T-helper 2 cell treated with Interferon-gamma antibody and Interleukin-4, amounts not matched to agents 5 μg/mL and 100 μg/mL, for 36 hours (primary cell): ENCODE measurements at regions not wholly inside any gene's neighbourhood (a gene's known extent, or its start where the extent isn't known, plus 50 kb on each side); places are given as distances from the start of the nearest gene placed in this dataset.
"Not testable (repeated sequence)": the region's sequence is repeated elsewhere in the genome, so short reads cannot be mapped to it uniquely, and the experiment has no call there.

Source experiments
- DNase-seq: peaks from one replicate; pipeline ENCODE4 v3.0.0; 2021; ENCODE audit warnings: low spot score
- H3K27ac Mint-ChIP-seq: one replicate; pipeline ENCODE4 v1.8.0; 2021; ENCODE audit warnings: mild to moderate bottlenecking, mixed read lengths
- H3K27me3 Mint-ChIP-seq: one replicate; pipeline ENCODE4 v1.8.0; 2021; ENCODE audit warnings: low read depth, mixed read lengths
- H3K36me3 Mint-ChIP-seq: one replicate; pipeline ENCODE4 v1.8.0; 2021; ENCODE audit warnings: low read depth, mixed read lengths
- H3K4me1 Mint-ChIP-seq: one replicate; pipeline ENCODE4 v1.8.0; 2021; ENCODE audit warnings: low read depth, mixed read lengths
- H3K4me3 Mint-ChIP-seq: one replicate; pipeline ENCODE4 v1.8.0; 2022; ENCODE audit warnings: mild to moderate bottlenecking, moderate library complexity, mixed read lengths
- H3K9me3 Mint-ChIP-seq: one replicate; pipeline ENCODE4 v1.8.0; 2021; ENCODE audit warnings: mixed read lengths

DNA sequence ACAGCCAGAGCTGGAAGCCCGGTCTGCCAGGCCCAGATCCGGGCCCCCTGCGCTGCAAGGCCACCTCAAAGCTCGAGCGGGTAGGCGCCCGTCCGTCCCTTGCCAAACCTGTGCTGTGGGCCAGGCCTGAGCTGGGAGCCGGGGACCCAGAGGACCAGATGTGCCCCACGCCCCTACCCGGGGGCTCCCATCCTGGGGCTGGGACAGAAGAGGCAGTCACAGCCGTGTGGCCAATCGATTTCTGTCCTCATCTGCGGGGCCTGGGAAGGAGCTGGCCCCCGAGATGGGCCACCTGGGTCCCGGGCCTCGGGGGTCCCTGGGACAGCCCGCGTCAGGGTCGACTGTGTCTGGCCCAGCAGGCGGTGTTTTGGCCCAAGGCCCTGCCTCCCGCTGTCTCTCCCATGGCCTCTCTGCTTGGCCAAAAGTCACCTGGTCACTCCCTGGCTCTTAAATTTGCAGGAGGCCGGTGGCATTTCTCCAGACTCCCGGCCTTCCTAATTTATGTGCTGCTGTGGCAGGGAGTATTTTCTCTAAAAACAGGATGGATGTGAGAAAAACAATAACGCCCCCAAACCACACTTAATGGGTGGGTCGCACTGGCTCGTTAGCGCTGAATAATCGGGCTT, 63.8 kb downstream of the UNCX start:
- no peak for DNase-seq
- Mint-ChIP-seq H3K4me3 (no peak overlapping the region), H3K27me3 (peaks cover 4% of the 10 kb centered on the region), H3K4me1 (no peaks in the 10 kb centered on the region), H3K9me3 (no peaks in the 10 kb centered on the region), H3K27ac (no peak overlapping the region), H3K36me3 (no peaks in the 10 kb centered on the region)

DNA sequence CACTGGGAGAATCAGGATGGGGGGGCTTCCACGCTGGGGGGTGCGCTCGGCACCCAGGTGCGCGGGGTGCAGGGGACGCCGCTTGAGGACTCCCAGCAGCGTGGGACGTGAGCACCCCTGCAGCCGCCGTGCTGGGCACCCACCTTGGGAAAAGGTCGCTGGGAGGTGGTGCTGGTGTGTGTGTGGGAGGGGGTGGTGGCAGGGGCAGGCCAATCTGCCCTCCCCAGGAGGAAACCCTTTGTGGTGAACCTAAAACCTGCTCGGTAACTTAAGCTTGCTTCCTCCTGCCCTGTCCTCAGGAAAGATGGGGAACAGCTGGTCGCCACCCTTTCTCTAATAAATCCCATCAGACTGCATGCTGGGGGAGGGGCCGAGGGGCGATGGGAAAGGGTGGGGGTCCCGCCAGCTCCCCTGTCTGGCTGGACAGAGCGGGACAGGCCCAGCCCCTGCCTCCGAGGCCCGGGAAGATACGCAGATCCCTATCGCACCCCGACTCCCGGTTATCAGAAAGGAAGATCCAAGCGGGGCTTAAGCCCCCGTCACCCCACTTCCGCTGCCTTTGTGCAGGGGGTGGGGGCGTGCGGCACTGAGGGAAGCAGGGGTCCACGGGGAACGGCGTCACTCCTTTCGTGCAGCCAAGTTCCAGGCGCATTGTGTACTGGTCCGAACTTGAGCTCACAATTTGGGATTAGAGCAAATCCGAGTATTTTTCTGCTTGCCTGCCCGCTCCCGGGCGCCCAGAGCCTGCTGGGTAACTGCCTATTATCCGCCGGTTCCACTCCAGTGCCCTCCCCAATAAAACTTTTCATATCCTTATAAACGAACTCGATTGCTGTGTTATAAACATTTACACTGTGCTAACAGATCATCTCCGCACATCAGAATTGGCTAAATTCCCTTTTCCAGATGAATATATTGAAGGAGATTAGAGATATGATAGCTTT, 64.6 kb downstream of the UNCX start:
- H3K4me3 Mint-ChIP-seq = no peak overlapping the region
- no peak overlapping the region for H3K27ac Mint-ChIP-seq
- no peaks in the 10 kb centered on the region for H3K4me1 Mint-ChIP-seq
- no peaks in the 10 kb centered on the region for H3K27me3 Mint-ChIP-seq
- H3K36me3 Mint-ChIP-seq = no peaks in the 10 kb centered on the region
- H3K9me3 Mint-ChIP-seq = no peaks in the 10 kb centered on the region
- DNase-seq = no peak

DNA sequence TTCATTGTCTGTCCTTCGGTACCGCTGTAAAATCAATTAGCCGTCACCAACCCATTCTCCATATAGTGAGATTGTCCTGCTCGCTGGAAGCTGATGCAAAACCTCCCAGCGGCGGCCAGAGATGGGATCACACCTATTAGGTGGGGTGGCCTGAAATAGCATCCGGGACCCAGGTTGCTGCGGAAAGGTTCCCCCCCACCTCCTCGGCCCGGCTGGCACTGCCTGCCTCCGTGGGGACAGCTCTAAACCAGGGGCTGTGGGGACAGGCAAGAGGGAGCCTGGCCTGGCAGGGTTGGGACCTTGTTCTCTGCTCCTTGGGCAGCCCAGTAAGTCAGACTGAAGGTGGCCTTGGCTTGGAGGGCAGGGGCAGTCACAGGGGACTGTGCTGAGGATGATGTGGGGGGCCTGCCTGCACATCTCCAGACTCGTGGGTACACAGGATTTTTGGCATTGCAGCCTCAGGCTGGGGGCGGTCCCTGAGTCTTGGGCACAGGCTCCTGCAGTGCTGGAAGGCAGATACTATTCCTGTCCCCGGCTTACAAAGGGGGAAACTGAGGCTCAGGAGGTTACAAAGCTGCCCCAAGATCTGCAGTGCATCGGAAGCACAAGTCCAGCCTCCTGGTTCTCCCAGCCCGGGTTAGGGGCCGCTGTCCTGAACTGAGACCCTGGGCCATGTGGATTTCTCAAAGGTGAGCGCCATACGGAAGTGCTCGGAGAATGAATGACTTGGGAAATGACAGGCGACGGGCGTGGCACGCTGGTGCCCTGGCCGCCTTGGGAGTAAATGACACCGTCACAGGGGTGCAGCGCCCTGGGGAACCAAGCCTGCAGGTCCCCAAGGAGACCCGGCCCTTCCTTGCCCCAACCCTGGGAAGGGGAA, 65.6 kb downstream of the UNCX start:
- H3K27ac Mint-ChIP-seq = no peak overlapping the region
- H3K27me3 Mint-ChIP-seq = no peaks in the 10 kb centered on the region
- H3K4me3 Mint-ChIP-seq = no peak overlapping the region
- DNase-seq = no peak
- H3K9me3 Mint-ChIP-seq = no peaks in the 10 kb centered on the region
- no peaks in the 10 kb centered on the region for H3K4me1 Mint-ChIP-seq
- no peaks in the 10 kb centered on the region for H3K36me3 Mint-ChIP-seq

DNA sequence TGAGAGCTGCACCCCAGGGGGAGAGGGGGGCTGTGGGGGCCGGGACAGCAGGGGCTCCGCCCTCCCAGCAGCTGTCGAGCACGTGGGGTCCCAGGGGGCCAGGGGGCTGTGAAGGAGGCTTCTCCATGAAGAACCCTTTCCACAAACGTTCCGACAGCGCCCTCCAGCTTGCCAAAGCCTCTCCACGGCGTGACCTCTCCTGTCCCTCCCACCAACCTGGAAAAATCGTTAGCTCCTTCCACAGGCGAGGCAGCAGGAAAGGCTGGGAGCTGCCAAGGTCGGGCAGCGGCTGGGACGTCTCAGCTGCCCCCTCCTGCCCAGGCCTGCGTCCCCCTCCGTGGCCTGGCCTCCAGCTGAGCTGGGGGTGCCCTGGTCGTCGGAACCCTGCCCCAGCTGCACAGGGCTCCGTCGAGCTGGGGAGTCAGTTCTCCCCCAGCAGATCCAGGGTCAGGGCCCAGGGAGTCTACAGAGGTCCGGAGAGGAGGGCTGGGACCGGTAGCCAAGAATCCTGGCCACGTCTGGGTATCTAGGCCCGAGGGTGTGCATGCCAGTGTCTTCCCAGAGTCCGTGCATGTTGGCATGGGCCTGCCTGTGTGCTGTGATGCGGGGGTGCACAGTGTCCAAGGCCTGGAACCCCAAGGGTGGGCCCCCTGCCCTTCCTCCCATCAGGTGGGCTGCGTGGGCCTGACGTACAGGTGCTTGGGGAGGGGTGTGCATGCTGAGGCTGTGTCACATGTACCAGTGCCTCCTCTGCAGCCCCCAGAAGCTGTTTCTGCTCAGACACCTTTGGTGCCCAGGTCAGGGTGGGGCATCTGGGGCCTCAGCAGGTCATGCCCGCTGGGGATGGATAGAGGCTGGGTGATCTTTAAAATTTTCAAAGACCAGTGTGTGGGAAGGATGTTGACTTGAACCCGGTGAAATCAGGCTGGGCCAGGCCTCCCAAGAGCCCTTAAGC, 66.5 kb downstream of the UNCX start:
- H3K4me1 Mint-ChIP-seq = no peaks in the 10 kb centered on the region
- no peaks in the 10 kb centered on the region for H3K27me3 Mint-ChIP-seq
- H3K9me3 Mint-ChIP-seq = no peaks in the 10 kb centered on the region
- H3K4me3 Mint-ChIP-seq = no peak overlapping the region
- no peak for DNase-seq
- no peak overlapping the region for H3K27ac Mint-ChIP-seq
- H3K36me3 Mint-ChIP-seq = no peaks in the 10 kb centered on the region

DNA sequence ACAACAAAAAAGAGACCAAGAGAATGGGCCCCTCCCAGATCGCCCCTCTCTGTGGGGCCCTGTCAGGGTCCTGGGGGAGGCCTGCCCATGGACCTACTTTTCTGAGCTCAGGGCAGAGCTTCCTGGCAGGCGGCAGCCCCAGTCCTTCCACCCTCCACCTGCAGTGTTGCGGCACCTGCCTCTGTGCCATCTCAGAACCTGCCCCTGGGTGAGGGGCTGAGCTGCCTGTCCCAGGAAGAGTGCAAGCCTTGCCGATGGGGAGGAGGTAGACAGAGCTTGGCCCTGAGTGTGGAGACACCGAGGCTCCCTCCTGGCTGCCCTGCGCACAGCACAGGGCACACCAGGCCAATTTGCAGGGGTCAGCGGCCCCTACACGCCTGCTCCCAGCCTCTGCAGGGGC, 67.5 kb downstream of the UNCX start:
- no peaks in the 10 kb centered on the region for H3K9me3 Mint-ChIP-seq
- H3K36me3 Mint-ChIP-seq = no peaks in the 10 kb centered on the region

DNA sequence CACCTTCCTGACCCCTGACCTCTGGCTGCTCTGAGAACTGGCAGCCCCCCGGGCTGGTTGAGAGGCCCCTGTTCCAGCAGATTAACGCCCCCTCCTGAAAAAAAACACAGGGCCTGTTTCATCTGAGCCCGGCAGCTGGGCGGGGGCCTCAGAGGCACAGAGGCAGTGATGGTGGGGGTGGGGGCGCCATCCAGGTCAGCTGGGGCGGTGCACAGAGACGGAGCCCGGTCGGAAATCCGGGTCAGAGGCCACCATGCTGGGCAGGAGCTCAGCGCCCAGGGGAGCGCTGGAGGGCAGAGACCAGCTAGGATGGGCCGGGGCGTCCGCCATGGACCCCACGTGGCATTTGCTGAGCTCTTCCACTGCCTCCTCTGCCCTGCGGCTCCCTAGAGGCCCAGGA, 68.0 kb downstream of the UNCX start:
- no peaks in the 10 kb centered on the region for H3K27me3 Mint-ChIP-seq
- no peak overlapping the region for H3K4me3 Mint-ChIP-seq
- no peaks in the 10 kb centered on the region for H3K4me1 Mint-ChIP-seq
- no peaks in the 10 kb centered on the region for H3K36me3 Mint-ChIP-seq
- no peaks in the 10 kb centered on the region for H3K9me3 Mint-ChIP-seq
- no peak for DNase-seq
- H3K27ac Mint-ChIP-seq = no peak overlapping the region

More for the DNA sequence above, 67.5 kb downstream of the UNCX start:
- Mint-ChIP-seq H3K4me3 (no peak overlapping the region), H3K27me3 (no peaks in the 10 kb centered on the region), H3K4me1 (no peaks in the 10 kb centered on the region), H3K27ac (no peak overlapping the region)
- no peak for DNase-seq

DNA sequence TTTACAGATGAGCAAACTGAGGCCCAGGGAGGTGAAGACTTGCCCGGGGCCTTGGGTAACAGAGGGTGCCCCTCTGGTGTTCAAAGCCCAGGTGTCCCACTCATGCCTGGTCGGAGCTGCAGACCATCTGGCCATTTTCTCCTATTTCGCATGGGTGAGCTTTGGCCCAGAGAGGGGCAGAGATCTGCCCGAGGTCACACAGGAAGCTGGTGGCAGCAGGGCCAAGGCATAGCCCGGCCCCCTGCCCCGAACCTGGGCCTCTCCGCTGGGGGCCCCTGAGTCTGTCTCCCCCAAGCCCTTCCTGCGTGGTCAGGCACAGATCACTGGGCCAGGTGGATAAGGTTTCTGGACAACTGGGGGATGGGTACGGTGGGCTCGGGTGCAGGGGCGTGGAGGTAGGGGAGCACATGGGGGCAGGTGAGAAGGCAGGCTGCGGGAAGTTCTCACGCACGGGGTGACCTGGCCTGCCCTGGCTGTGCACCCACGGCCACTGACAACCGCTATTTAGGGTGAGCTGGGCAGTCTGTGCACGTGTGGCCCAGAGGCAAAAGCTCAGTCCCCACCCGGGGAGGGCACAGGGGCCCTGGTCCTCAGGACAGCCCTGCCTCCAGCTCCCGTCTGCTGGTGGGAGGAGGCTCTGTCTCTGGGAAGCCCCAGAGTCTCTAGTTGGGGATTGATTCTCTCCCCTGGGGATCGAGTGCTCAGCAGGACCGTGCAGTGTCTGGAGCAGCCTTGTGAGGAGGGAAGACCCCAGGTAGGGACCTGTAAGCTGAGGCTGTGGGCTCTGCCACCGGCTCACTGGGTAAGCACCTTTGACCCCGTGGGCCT, 68.6 kb downstream of the UNCX start:
- no peaks in the 10 kb centered on the region for H3K9me3 Mint-ChIP-seq
- H3K27ac Mint-ChIP-seq = no peak overlapping the region
- no peaks in the 10 kb centered on the region for H3K4me1 Mint-ChIP-seq
- no peaks in the 10 kb centered on the region for H3K36me3 Mint-ChIP-seq
- H3K4me3 Mint-ChIP-seq = no peak overlapping the region
- no peak for DNase-seq
- H3K27me3 Mint-ChIP-seq = no peaks in the 10 kb centered on the region

DNA sequence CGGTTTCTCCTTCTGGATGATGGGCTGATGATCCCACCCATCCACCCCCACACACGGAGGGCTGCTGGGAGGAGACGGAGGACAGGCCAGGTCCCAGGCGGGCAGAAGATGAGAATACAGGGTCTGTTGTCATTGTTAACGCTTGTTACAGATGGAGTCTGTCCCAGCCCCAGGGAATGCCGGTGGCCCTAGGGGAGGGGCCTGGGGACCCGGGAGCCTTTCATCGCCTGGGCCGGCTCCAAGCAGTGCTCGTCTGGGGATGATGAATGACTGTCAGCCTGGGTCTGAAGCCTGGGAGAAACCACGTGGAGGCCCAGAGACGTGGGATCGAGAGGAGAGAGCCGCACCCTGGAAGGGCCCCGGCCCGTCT, 69.2 kb downstream of the UNCX start:
- Mint-ChIP-seq H3K4me1 (no peaks in the 10 kb centered on the region), H3K36me3 (no peaks in the 10 kb centered on the region), H3K27me3 (no peaks in the 10 kb centered on the region), H3K9me3 (no peaks in the 10 kb centered on the region), H3K27ac (no peak overlapping the region), H3K4me3 (no peak overlapping the region)
- DNase-seq = no peak

DNA sequence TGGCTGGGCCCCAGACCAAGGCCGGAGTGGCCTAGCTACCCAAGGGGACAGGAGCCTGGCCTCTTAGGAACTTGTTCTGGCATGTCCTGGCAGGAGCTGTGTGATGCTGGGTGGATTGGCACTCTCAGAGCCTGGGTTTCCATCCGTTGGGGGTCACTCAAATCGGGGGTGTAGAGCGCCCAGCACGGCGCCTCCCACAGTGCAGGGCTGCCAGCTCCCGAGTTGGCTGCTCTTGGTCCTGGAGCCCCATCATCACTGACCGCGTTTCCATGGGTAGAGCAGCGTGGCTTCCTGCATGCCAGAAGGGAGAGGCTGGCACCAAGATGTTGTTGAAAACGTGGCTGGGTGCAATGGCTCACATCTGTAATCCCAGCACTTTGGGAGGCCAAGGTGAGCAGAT, 70.3 kb downstream of the UNCX start:
- Mint-ChIP-seq H3K36me3 (no peaks in the 10 kb centered on the region), H3K4me1 (no peaks in the 10 kb centered on the region), H3K9me3 (no peaks in the 10 kb centered on the region), H3K4me3 (no peak overlapping the region), H3K27ac (no peak overlapping the region), H3K27me3 (no peaks in the 10 kb centered on the region)
- DNase-seq = no peak

DNA sequence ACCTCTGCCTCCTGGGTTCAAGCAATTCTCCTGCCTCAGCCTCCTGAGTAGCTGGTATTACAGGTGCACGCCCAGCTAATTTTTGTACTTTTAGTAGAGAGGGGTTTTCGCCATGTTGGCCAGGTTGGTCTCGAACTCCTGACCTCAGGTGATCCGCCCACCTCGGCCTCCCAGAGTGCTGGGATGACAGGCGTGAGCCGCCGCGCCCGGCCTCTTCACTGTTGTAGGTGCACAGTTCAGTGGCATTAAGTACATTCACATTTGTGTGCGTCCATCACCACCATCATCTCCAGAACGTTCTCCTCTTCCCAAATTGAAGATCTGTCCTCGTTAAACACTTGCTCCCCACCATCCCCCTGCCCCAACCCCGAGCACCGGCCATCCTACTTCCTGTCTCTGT, 71.3 kb downstream of the UNCX start:
- H3K9me3 Mint-ChIP-seq, H3K36me3 Mint-ChIP-seq, H3K4me3 Mint-ChIP-seq, H3K4me1 Mint-ChIP-seq, DNase-seq, H3K27ac Mint-ChIP-seq, H3K27me3 Mint-ChIP-seq: not testable (repeated sequence)

DNA sequence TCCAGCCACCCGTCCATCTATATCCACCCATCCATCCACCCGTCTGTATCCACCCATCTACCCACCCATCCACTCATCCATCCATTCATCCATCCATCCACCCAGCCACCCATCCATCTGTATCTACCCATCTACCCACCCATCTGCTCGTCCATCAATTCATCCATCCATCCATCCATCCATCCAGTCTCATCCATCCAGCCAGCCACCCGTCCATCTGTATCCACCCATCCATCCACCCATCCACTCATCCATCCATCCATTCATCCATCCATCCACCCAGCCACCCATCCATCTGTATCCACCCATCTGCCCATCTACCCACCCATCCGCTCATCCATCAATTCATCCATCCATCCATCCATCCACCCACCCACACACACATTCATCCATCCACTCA, 73.2 kb downstream of the UNCX start:
- Mint-ChIP-seq H3K36me3 (no peaks in the 10 kb centered on the region), H3K27ac (no peak overlapping the region), H3K4me1 (no peaks in the 10 kb centered on the region), H3K27me3 (no peaks in the 10 kb centered on the region), H3K9me3 (no peaks in the 10 kb centered on the region), H3K4me3 (no peak overlapping the region)
- DNase-seq = no peak

DNA sequence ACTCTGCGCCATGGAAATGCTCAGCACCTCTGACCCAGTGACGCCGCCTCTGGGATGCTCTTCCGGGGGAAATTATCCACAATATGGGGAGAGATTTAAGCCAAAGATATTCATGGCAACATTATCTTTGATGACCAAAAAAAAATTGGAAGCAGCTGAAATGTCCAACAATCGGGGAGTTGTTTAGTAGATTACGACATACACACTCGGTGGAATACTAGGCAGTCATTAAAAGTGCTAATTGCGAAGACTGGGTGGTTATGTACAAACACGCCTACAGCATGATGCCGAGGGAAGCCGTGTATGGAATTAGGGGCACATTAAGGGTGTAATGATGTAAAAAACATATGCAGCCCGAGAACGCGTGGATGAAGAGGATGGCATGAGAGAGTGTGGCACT, 75.2 kb downstream of the UNCX start:
- Mint-ChIP-seq H3K36me3 (no peaks in the 10 kb centered on the region), H3K4me3 (no peak overlapping the region), H3K4me1 (no peaks in the 10 kb centered on the region), H3K27ac (no peak overlapping the region), H3K27me3 (no peaks in the 10 kb centered on the region), H3K9me3 (no peaks in the 10 kb centered on the region)
- no peak for DNase-seq

DNA sequence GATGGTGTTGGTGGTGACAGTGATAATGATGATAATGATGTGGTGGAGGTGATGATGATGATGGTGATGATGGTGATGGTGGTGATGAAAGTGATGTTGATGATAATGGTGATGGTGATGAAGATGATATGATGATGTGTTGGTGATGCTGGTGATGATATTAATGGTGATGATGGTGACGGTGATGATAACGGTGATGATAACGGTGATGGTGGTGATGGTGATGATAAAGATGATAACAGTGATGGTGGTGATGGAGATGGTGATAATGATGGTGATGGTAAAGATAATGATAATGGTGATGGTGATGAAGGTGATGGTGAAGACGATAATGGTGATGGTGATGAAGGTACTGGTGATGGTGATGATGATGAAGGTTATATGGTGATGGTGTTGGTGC, 76.6 kb downstream of the UNCX start:
- H3K27me3 Mint-ChIP-seq = no peaks in the 10 kb centered on the region
- no peaks in the 10 kb centered on the region for H3K9me3 Mint-ChIP-seq
- DNase-seq = no peak
- H3K27ac Mint-ChIP-seq = no peak overlapping the region
- H3K36me3 Mint-ChIP-seq = no peaks in the 10 kb centered on the region
- H3K4me1 Mint-ChIP-seq = no peaks in the 10 kb centered on the region
- H3K4me3 Mint-ChIP-seq = no peak overlapping the region
